Fibroblast of pulmonary artery (primary cell): ENCODE measurements at regions not wholly inside any gene's neighbourhood (a gene's known extent, or its start where the extent isn't known, plus 50 kb on each side); places are given as distances from the start of the nearest gene placed in this dataset.

Experiments used
- DNase-seq: peaks from one replicate; pipeline ENCODE4 v3.0.0-alpha.2; 2010; ENCODE audit warnings: low read depth
- H3K4me3 ChIP-seq: replicated peaks from 2 replicates; pipeline ENCODE4 v1.5.1; 2011; ENCODE audit warnings: low read depth, mild to moderate bottlenecking, control low read depth, low read length, moderate library complexity
- TF ChIP-seq, protein P1 (sequence below): IDR thresholded peaks from 2 replicates; pipeline ENCODE4 v1.5.1; 2011; ENCODE audit warnings: mild to moderate bottlenecking, control low read depth, low read length, inconsistent platforms; ENCODE audit errors: missing control alignments

DNA sequence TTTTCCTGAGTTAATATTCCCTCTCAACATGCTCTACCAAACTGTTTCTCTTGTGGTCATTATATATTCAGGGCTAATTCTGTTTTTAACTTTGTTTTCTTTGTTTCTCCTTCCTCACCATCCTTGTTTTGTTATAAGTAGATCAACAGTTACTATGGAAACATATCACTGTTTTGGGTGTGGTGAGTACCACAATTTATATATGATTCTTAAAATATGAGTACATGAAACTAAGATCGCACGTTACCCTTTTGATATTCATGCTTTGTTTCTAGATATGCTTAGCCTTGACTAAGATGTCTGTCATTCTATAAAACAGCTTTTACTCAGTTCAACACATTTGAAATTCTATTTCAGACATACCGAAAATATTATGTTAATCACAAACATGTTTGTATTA, 232.3 kb upstream of the ITGA4 start:
- DNase-seq, result no peak
- TF ChIP-seq, protein P1, sequence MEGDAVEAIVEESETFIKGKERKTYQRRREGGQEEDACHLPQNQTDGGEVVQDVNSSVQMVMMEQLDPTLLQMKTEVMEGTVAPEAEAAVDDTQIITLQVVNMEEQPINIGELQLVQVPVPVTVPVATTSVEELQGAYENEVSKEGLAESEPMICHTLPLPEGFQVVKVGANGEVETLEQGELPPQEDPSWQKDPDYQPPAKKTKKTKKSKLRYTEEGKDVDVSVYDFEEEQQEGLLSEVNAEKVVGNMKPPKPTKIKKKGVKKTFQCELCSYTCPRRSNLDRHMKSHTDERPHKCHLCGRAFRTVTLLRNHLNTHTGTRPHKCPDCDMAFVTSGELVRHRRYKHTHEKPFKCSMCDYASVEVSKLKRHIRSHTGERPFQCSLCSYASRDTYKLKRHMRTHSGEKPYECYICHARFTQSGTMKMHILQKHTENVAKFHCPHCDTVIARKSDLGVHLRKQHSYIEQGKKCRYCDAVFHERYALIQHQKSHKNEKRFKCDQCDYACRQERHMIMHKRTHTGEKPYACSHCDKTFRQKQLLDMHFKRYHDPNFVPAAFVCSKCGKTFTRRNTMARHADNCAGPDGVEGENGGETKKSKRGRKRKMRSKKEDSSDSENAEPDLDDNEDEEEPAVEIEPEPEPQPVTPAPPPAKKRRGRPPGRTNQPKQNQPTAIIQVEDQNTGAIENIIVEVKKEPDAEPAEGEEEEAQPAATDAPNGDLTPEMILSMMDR, result no peak
- H3K4me3 ChIP-seq, result no peak overlapping the region

DNA sequence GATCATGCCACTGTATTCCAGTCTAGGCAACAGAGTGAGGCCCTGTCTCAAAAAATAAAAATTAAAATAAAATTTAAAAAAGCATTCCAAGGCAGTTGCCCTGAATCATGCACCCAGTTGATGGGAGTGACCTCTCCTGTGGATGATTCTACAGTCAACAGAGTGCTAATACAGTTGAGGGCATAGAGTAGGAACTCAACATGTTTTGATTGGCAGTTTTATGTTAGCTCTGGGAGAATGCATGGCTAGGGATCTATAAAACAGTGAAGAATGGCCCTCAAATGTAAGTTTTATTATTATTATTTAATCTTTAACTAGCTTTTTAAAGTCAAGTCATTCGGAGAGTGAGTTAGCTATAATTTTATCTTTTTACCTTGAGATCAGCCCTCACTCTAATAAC, 228.5 kb upstream of the ITGA4 start:
- TF ChIP-seq, protein P1, result no peak
- DNase-seq, result no peak
- H3K4me3 ChIP-seq, result no peak overlapping the region

DNA sequence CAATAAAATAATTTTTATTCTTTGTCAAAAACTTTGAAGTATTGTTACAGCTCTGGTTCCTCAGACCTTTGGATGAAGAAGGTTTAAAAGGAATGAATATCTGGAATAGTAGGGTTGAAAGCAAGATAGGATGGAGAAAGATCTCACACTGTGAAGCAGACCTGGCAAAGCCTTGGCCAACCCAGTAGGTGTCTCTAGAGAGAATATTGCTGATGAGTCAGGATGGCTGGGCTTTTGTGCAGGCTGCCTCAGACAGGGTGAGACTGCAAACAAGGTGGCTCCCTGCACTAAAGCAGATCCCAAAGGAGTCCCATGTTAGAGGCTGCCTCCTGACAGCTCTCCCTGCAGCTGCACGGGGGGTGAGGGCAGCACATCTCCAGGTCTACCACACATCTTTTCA, 226.0 kb upstream of the ITGA4 start:
- TF ChIP-seq, protein P1, result no peak
- DNase-seq, result no peak
- no peak overlapping the region for H3K4me3 ChIP-seq

DNA sequence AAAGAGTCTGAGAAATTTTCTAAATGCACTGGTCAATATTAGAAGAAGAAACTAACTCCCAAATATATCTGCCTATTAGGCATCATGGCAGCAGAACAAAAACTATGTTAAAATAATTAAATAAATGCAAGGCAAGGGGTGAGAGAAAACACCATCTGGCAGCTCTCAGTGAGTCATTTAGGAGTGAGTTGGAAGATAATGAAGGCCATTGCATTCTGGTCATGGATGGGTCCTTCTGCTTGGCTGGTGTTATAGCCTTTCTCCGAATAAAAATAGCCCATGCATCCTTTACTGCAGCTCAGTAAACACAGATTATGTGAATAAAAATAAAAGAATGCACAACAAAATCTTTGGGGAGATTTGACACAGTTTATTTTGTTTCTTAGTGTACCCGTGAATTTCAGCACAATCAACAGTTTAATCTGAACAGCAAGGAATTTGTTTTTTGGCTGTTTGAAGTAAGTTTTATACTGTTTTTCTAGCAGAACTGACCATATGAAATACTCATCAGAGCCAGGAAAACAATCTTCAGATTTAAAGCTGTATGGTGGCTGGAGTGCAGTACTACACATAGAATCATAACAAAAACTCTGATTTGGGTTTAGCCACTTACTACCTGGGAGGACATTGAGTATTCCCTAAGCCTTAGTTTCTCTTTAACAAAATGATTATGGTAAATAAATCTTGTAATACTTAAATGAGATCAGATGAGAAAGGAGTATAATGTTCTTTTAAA, 225.1 kb upstream of the ITGA4 start:
- TF ChIP-seq, protein P1, result no peak
- DNase-seq, result no peak
- no peak overlapping the region for H3K4me3 ChIP-seq

DNA sequence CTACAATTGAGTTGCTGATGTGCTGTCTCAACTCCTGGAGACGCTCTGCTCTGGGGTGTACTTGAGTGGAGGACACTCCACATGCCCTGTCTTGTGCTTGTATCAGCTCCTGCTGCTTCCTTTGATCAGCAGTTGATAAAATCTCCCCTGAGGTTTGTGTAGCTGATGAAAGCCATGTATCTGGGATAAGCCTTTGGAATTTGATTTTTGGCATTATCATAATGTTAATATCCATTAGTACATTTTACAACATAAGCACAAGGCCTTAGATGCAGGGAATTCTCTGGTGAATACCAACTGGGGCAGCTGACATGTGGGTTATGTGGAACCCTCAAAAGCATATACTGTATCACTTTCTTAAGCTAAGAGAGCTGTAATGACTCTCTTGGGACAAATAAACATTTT, 222.7 kb upstream of the ITGA4 start:
- H3K4me3 ChIP-seq, result no peak overlapping the region
- TF ChIP-seq, protein P1, result no peak
- DNase-seq, result no peak

DNA sequence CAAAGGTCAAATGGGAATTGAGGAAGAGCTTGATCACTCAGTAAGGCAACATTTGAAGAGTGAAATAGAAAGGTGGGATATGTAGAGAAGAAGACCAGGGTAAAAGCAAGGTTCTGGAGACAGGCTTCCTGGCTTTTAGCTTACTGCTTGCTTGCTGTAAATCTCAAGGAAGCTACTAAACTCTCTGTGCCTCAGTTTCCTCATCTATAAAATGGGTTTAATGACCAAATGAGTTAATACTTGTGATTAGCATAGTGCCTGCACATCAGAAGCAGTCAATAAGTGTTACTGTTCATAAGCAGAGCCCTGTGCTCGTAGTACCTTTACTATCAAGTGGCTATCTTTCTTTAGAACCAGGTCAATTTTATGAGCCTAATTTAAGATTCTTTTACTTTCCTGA, 222.2 kb upstream of the ITGA4 start:
- TF ChIP-seq, protein P1, result no peak
- no peak for DNase-seq
- no peak overlapping the region for H3K4me3 ChIP-seq

DNA sequence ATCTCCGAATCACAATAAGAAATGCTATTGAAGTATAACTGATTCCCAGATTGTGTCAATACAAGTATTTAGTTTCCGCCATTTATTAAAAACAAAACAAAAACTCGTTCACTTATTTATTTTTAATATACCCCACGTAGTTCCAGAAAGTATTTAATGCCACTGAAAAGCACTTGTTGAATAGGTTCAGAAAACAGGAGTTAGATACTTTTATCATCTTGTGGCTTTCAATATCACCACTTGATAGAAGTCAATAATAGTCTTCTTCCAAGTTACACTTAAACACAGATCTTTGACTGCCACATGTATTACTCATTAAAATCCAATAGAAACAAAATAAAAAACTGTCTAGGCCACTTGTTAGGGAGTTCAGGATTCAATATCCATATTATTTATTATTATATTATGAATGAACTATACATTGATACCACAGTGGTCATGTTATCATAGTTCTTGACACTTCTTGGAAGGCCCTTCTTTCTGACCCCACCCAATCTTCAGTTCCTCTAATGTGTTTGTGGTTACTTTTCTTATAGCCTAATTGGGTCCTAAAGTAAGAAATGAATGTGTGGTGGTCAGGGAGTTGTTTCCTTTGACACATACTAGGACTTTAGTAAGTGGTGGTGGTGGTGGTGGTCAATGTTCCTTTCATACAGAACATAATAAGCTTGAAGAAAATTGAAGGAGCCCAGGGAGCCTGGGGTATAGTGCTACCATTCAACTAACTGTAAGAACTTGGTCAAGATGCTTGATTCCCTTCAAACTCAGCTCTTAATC, 221.3 kb upstream of the ITGA4 start:
- no peak overlapping the region for H3K4me3 ChIP-seq
- DNase-seq, result no peak
- TF ChIP-seq, protein P1, result no peak
